Psoas muscle (tissue), 7 donors: ENCODE measurements at regions not wholly inside any gene's neighbourhood (a gene's known extent, or its start where the extent isn't known, plus 50 kb on each side); places are given as distances from the start of the nearest gene placed in this dataset.

Experiments used
- ATAC-seq, 4 donors: fragments of 200-7000 bp; cut with Tn5 transposase; one replicate each; pipeline ENCODE4 v1.9.1; 2020; ENCODE audit warnings: moderate library complexity in 3 of 4, mild to moderate bottlenecking in 2 of 4
- DNase-seq, 2 donors: peaks; one replicate each; pipeline ENCODE4 v3.0.0-alpha.2; 2020
- H3K27ac ChIP-seq: fragments of 200-600 bp; one replicate; pipeline ENCODE4 v1.8.0; 2022
- H3K27me3 ChIP-seq, 3 donors: fragments of 200-600 bp in 1 of 3; one replicate each; pipeline versions ENCODE4 v1.6.1 to v1.8.0; 2013 to 2022; ENCODE audit warnings: low read length in 2 of 3, mild to moderate bottlenecking in 2 of 3, moderate library complexity in 1 of 3; ENCODE audit not compliant: insufficient read depth in 3 of 3
- H3K36me3 ChIP-seq, 2 donors: fragments of 200-600 bp in 1 of 2; one replicate each; pipeline versions ENCODE4 v1.6.1 to v1.8.0; 2013 to 2022; ENCODE audit warnings: low read depth in 1 of 2, mild to moderate bottlenecking in 1 of 2, moderate library complexity in 1 of 2; ENCODE audit not compliant: insufficient read depth in 1 of 2
- H3K4me1 ChIP-seq: fragments of 200-600 bp; one replicate; pipeline ENCODE4 v1.8.0; 2022
- H3K4me3 ChIP-seq: fragments of 200-600 bp; one replicate; pipeline ENCODE4 v1.8.0; 2022; ENCODE audit warnings: mild to moderate bottlenecking
- H3K9me3 ChIP-seq: fragments of 200-600 bp; one replicate; pipeline ENCODE4 v1.8.0; 2022
- WGBS, 3 donors: extraction: QIAGEN DNeasy Blood & Tissue Kit; methylation state at CpG; one replicate each; pipeline versions ENCODE4 v1.1.6 to v1.1.7; 2013; 5-methylcytosine and 5-hydroxymethylcytosine counted together
- intact Hi-C, 2 donors: fragments of 100-400 bp; cut with DNase I; formaldehyde crosslinking; loops; one replicate each; pipeline versions ENCODE4 v1.11.0 to v1.14.2; 2022
- TF ChIP-seq, protein P1 (sequence below): fragments of 200-600 bp; IDR thresholded peaks from one replicate; pipeline ENCODE4 v1.8.0; 2022; ENCODE audit warnings: antibody characterized with exemption
- donor health status: healthy with polysubstance abuse.
- donor health status: DM: no; HTN: no; CAD: no; lungs with moderate emphysema.
- donor health status: Bipolar disorder and iron deficiency.
- donor health status: healthy.
- donor health status: DM: yes; HTN: yes; CAD: no.
- donor health status: DM: no; HTN: no; CAD: no.
- donor health status: DM: yes; HTN: yes; CAD: no.

DNA sequence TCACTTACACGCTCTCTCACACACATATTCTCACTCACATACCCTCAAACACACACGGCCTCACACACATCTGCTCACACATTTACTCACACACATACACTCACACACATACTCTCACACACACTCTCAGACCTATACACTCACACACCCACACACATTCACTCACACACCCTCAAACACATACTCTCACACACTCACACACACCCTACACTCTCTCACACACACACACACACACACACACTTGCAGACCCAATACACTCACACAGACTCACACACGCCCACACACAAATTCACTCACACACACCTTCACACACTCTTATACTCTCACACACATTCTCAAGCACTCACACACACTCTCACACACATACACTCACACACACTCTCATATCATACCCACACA is 155.5 kb upstream of the BACE2 start:
- no peak for DNase-seq
- ATAC-seq = no peak
- no peak overlapping the region for H3K27ac ChIP-seq

DNA sequence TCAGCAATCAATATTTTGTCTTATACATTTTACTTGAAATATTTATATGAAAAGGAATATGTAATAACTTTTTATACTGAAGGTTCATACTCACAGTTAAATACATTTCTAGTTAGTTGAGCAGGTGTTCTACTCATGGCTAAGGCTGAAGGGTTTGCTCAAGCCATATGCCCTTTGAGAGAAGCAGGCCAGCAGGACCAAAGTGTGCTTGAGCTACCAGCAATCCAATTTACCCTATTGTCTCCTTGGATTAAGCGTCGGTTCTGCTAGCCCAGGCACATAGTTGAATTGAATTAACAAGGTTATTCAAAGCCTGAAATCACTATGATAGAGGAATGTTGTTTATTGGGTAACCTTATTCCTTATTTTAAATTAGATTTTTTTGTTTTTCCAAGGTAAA is 151.5 kb upstream of the BACE2 start:
- Histone ChIP-seq H3K9me3 (peaks cover 9% of the 10 kb centered on the region), H3K4me1 (no peaks in the 10 kb centered on the region), H3K27me3 (no peaks in the 10 kb centered on the region), H3K4me3 (no peak overlapping the region), H3K27ac (no peak overlapping the region), H3K36me3 (no peaks in the 10 kb centered on the region)
- intact Hi-C loops = no loop called here
- no peak for ATAC-seq
- WGBS, 3 donors = 60 to 65% (median 65%) methylated on average over 2 of the region's 2 CpGs
- DNase-seq = no peak
- TF ChIP-seq, protein P1, sequence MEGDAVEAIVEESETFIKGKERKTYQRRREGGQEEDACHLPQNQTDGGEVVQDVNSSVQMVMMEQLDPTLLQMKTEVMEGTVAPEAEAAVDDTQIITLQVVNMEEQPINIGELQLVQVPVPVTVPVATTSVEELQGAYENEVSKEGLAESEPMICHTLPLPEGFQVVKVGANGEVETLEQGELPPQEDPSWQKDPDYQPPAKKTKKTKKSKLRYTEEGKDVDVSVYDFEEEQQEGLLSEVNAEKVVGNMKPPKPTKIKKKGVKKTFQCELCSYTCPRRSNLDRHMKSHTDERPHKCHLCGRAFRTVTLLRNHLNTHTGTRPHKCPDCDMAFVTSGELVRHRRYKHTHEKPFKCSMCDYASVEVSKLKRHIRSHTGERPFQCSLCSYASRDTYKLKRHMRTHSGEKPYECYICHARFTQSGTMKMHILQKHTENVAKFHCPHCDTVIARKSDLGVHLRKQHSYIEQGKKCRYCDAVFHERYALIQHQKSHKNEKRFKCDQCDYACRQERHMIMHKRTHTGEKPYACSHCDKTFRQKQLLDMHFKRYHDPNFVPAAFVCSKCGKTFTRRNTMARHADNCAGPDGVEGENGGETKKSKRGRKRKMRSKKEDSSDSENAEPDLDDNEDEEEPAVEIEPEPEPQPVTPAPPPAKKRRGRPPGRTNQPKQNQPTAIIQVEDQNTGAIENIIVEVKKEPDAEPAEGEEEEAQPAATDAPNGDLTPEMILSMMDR = no peak

More for the DNA sequence above, 155.5 kb upstream of the BACE2 start:
- 84 to 89% (median 85%) methylated on average over 3 of the region's 3 CpGs for WGBS, 3 donors
- H3K36me3 ChIP-seq = no peaks in the 10 kb centered on the region
- no peak overlapping the region for H3K4me3 ChIP-seq
- no peaks in the 10 kb centered on the region for H3K9me3 ChIP-seq
- H3K4me1 ChIP-seq = no peaks in the 10 kb centered on the region
- TF ChIP-seq, protein P1 = no peak
- H3K27me3 ChIP-seq = no peaks in the 10 kb centered on the region
- intact Hi-C loops = no loop called here

DNA sequence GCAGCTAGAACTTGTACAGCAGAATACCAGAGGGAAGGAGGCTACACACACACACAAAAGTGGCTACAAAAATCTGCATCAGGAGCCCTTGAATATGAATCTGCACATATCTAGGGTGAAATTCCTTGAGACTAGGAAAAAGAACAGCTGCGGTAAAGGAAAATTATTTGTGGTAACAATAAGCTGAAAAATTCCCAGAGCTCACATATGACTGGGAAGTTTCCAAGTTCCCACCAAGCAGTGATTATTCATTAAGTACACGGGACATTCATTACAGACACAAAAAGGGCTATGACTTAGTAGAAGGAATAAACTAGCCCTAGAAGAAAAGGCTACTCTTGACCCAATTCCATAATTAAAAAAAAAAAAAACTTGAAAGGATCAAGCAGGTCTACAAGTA is 149.5 kb upstream of the BACE2 start:
- Histone ChIP-seq H3K4me3 (no peak overlapping the region), H3K27ac (no peak overlapping the region), H3K36me3 (no peaks in the 10 kb centered on the region), H3K9me3 (peaks cover 9% of the 10 kb centered on the region), H3K27me3 (no peaks in the 10 kb centered on the region), H3K4me1 (no peaks in the 10 kb centered on the region)
- DNase-seq (no peak), ATAC-seq (no peak)
- WGBS, 3 donors = 10 to 20% (median 12%) methylated on average over 2 of the region's 2 CpGs
- TF ChIP-seq, protein P1 = no peak
- intact Hi-C loops = no loop called here

DNA sequence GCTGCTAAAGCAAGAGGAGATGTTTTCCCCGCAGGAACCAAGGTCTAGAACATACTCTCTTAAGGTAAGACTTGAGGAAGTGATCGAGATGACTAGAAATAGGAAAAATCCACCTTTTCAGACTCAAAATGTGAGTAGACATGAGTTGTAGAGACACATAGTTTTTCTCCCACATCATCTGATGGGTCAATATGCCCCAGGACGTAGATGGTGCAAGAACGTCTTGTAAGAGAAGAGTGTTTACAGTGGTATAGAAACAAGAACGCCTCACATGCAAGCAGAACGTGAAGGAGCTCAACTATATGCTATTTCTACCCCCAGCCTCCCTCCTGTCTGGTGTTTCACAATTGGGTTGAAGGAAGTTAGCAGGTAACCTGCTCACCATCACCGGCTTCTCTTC is 144.0 kb upstream of the BACE2 start:
- WGBS, 3 donors = 92 to 98% (median 95%) methylated on average over 7 of the region's 7 CpGs
- TF ChIP-seq, protein P1 = no peak
- intact Hi-C loops = no loop called here
- DNase-seq (no peak), ATAC-seq (no peak)
- no peaks in the 10 kb centered on the region for H3K36me3 ChIP-seq
- H3K27ac ChIP-seq = no peak overlapping the region
- no peaks in the 10 kb centered on the region for H3K4me1 ChIP-seq
- no peak overlapping the region for H3K4me3 ChIP-seq
- H3K9me3 ChIP-seq = peaks cover 7% of the 10 kb centered on the region
- H3K27me3 ChIP-seq = no peaks in the 10 kb centered on the region

DNA sequence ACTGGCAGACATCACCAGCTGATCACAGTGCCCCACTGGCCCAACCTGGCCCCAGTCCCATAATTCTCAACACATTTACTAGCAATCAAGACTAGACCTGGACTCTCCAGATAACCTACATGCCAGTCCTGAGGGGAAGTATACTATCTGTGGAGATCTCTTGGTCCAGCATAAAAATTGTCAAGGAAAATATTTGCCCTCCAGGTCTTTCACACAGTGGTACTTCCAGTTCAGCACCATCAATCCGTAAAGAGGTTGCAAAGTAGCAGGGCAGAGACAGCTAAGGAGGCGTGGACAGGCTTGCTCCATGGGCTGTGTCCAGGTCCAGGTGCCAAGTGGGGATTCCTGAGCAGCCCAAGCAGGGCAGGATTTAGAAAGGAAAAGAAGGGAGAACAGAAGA is 143.6 kb upstream of the BACE2 start:
- Histone ChIP-seq H3K4me1 (no peaks in the 10 kb centered on the region), H3K4me3 (no peak overlapping the region), H3K27ac (no peak overlapping the region), H3K27me3 (no peaks in the 10 kb centered on the region), H3K9me3 (peaks cover 2% of the 10 kb centered on the region), H3K36me3 (no peaks in the 10 kb centered on the region)
- ATAC-seq (no peak), DNase-seq (no peak)
- intact Hi-C loops = no loop called here
- TF ChIP-seq, protein P1 = no peak
- WGBS, 3 donors = 42 to 61% (median 57%) methylated on average over 2 of the region's 2 CpGs
